ENCODE measurements at regions not wholly inside any gene's neighbourhood (a gene's known extent, or its start where the extent isn't known, plus 50 kb on each side); places are given as distances from the start of the nearest gene placed in this dataset.

- WGBS (ENCODE audit: insufficient coverage, low coverage, low lambda C conversion rate, missing lambda C conversion rate) = 67% methylated on average over 3 of the region's 3 CpGs
- DNase-seq = no peak
- intact Hi-C loops (cut with DNase I) = no loop called here
- no peak for ATAC-seq
- H3K4me3 ChIP-seq = no peak overlapping the region
- no peaks in the 10 kb centered on the region for H3K4me1 ChIP-seq
- H3K27ac ChIP-seq = no peak overlapping the region
- TF ChIP-seq POLR2A (IDR thresholded peaks at IDR 0.05) (no peak), CTCF (IDR thresholded peaks at IDR 0.05) (no peak)
- H3K27me3 ChIP-seq = no peaks in the 10 kb centered on the region
- no peaks in the 10 kb centered on the region for H3K36me3 ChIP-seq
- no peaks in the 10 kb centered on the region for H3K9me3 ChIP-seq
Measured at GRCh38 chrX:152028579-152028978, 54.1 kb upstream of the GABRE start.

- Histone ChIP-seq H3K4me3 (no peak overlapping the region), H3K27ac (no peak overlapping the region), H3K36me3 (no peaks in the 10 kb centered on the region), H3K27me3 (no peaks in the 10 kb centered on the region), H3K4me1 (no peaks in the 10 kb centered on the region), H3K9me3 (no peaks in the 10 kb centered on the region)
- ATAC-seq (peak; percentile 57 to 89 (median 84)), DNase-seq (peak in 2 of 3 donors; percentile 20 to 51)
- 26% methylated on average over 5 of the region's 5 CpGs for WGBS (ENCODE audit: insufficient coverage, low coverage, low lambda C conversion rate, missing lambda C conversion rate)
- no peak for TF ChIP-seq POLR2A (IDR thresholded peaks at IDR 0.05)
- TF ChIP-seq CTCF (IDR thresholded peaks at IDR 0.05) = no peak
- intact Hi-C loops (cut with DNase I) = no loop called here
Measured at GRCh38 chrX:152025656-152026440, 51.4 kb upstream of the GABRE start.

- H3K4me3 ChIP-seq = no peak overlapping the region
- H3K4me1 ChIP-seq = no peaks in the 10 kb centered on the region
- peak in 1 of 3 donors; percentile 27 for DNase-seq
- 33% methylated on average over 3 of the region's 3 CpGs for WGBS (ENCODE audit: insufficient coverage, low coverage, low lambda C conversion rate, missing lambda C conversion rate)
- peak in 3 of 4 donors; percentile 45 to 76 (median 56) for ATAC-seq
- no peaks in the 10 kb centered on the region for H3K9me3 ChIP-seq
- no peaks in the 10 kb centered on the region for H3K27me3 ChIP-seq
- H3K27ac ChIP-seq = no peak overlapping the region
- H3K36me3 ChIP-seq = no peaks in the 10 kb centered on the region
- TF ChIP-seq CTCF (IDR thresholded peaks at IDR 0.05) = no peak
- TF ChIP-seq POLR2A (IDR thresholded peaks at IDR 0.05) = no peak
- intact Hi-C loops (cut with DNase I) = no loop called here
Measured at GRCh38 chrX:152024710-152025109, 50.2 kb upstream of the GABRE start.
